ENCODE measurements at regions not wholly inside any gene's neighbourhood (a gene's known extent, or its start where the extent isn't known, plus 50 kb on each side); places are given as distances from the start of the nearest gene placed in this dataset.
A peak's percentile ranks its signal among the peaks of the same experiment; 100 is the strongest.

- no peak for TF ChIP-seq CEBPZ (IDR thresholded peaks at IDR 0.05; ENCODE audit: low read depth, low read length)
- TF ChIP-seq ZNF24 (IDR thresholded peaks at IDR 0.05) = peak; percentile 71; the same call in 1 of the 2 replicates
- TF ChIP-seq TCF7 (IDR thresholded peaks at IDR 0.05; ENCODE audit: borderline replicate concordance) = peak; percentile 31; the same call in 1 of the 2 replicates
- peak; percentile 93 for TF ChIP-seq RAD21 (IDR thresholded peaks at IDR 0.05; ENCODE audit: insufficient read depth, low read depth, low read length)
- no peak for TF ChIP-seq ZNF622 (IDR thresholded peaks at IDR 0.05)
- TF ChIP-seq ESRRA (IDR thresholded peaks at IDR 0.05; ENCODE audit: low read length) = no peak
- no peak for TF ChIP-seq EED (IDR thresholded peaks at IDR 0.05; ENCODE audit: low read depth)
- no peak for TF ChIP-seq MYC (IDR thresholded peaks at IDR 0.05; ENCODE audit: insufficient read depth, insufficient read length, insufficient replicate concordance, low read length, severe bottlenecking)
- no peak for TF ChIP-seq NFYB (IDR thresholded peaks at IDR 0.05; ENCODE audit: insufficient read depth, low read depth, low read length)
These were observed 431.2 kb upstream of the IGFBP3 start (continued) for GRCh38 chr7:46352004-46352954.
